ENCODE measurements at regions not wholly inside any gene's neighbourhood (a gene's known extent, or its start where the extent isn't known, plus 50 kb on each side); places are given as distances from the start of the nearest gene placed in this dataset.
"Not testable (repeated sequence)": the region's sequence is repeated elsewhere in the genome, so short reads cannot be mapped to it uniquely, and the experiment has no call there.

DNA sequence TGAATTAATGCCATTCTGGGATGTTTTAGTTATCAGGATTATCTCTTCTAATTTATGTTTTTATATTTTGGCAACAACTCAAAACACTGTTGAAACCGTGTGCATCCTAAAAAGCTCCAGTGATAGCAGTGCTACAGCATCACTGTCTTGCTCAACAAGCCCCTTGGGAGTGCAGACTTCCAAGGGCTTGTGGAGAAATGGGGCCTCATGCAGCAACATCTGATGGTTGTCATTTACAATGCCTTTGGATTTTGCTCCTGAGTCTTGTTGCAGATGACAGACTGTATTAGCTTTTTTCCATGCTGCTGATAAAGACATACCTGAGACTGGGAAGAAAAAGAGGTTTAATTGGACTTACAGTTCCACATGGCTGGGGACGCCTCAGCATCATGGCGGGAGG is 515.4 kb downstream of the NEBL start:
- TF ChIP-seq EZH2 (IDR thresholded peaks at IDR 0.05): no peak
- TF ChIP-seq FOXP2 (optimal IDR thresholded peaks at IDR 0.05; ENCODE audit: control extremely low read depth, extremely low read length, insufficient read depth): no peak
- no peak for TF ChIP-seq POLR2AphosphoS5 (IDR thresholded peaks at IDR 0.05; ENCODE audit: borderline replicate concordance, low read depth, low read length)
- H3K9me3 ChIP-seq (ENCODE audit: low read depth, low read length): no peaks in the 10 kb centered on the region

DNA sequence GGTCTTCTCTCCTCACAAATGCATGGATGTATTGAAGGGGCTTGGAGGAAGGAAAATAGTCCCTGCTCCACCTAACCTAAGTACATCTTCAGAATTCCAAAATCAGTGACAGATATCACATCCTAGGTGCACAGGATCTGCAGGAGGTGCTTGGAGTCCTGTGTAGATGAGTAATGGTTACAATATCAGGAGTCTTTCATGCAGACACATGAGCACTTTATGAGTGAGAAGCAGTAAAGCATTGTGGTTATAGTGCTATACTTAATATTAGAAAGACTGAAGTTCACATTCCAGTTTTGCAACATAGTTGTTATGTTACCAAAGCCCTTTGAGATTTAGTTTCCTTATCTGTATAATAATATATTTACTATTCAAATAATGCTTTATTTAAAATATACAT is 516.7 kb downstream of the NEBL start:
- no peak overlapping the region for H3K27ac ChIP-seq
- H3K9ac ChIP-seq (ENCODE audit: insufficient read length): no peak overlapping the region
- no peak overlapping the region for H3K4me3 ChIP-seq
- H3K9me3 ChIP-seq (ENCODE audit: low read depth, low read length): no peaks in the 10 kb centered on the region
- TF ChIP-seq FOXP2 (optimal IDR thresholded peaks at IDR 0.05; ENCODE audit: control extremely low read depth, extremely low read length, insufficient read depth) (no peak), EZH2 (IDR thresholded peaks at IDR 0.05) (no peak)
- DNase-seq (ENCODE audit: low read depth, low spot score): no peak
- no peaks in the 10 kb centered on the region for H3K36me3 ChIP-seq (ENCODE audit: insufficient read depth, low read length)

More for the DNA sequence above, 515.4 kb downstream of the NEBL start:
- Histone ChIP-seq H3K4me3 (no peak overlapping the region), H3K9ac (ENCODE audit: insufficient read length) (no peak overlapping the region), H3K27ac (no peak overlapping the region), H3K36me3 (ENCODE audit: insufficient read depth, low read length) (no peaks in the 10 kb centered on the region)
- no peak for DNase-seq (ENCODE audit: low read depth, low spot score)

DNA sequence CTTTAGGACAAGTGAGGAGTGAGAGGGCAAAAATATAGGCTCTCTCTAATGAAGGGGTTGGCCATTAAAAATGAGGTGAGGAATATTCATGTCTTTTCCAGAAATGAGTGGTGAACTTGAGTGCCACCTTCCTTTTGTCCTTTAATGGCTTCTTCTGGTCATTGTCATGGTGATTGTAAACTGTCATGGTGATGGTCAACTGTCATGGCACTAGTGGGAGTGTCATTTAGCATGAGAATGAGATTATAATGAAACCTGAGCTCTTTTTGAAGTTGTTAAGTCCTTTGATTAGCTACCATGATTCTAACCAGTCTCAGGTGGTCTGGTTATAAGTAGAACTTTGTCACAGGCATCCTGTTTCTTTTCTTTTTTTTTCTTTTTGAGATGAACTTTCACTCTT is 524.4 kb downstream of the NEBL start:
- TF ChIP-seq EZH2 (IDR thresholded peaks at IDR 0.05): no peak
- TF ChIP-seq FOXP2 (optimal IDR thresholded peaks at IDR 0.05; ENCODE audit: control extremely low read depth, extremely low read length, insufficient read depth): no peak
- no peak for TF ChIP-seq POLR2AphosphoS5 (IDR thresholded peaks at IDR 0.05; ENCODE audit: borderline replicate concordance, low read depth, low read length)
- Histone ChIP-seq H3K4me3 (no peak overlapping the region), H3K36me3 (ENCODE audit: insufficient read depth, low read length) (no peaks in the 10 kb centered on the region), H3K9ac (ENCODE audit: insufficient read length) (no peak overlapping the region), H3K27ac (no peak overlapping the region), H3K9me3 (ENCODE audit: low read depth, low read length) (no peaks in the 10 kb centered on the region)
- DNase-seq (ENCODE audit: low read depth, low spot score): no peak

DNA sequence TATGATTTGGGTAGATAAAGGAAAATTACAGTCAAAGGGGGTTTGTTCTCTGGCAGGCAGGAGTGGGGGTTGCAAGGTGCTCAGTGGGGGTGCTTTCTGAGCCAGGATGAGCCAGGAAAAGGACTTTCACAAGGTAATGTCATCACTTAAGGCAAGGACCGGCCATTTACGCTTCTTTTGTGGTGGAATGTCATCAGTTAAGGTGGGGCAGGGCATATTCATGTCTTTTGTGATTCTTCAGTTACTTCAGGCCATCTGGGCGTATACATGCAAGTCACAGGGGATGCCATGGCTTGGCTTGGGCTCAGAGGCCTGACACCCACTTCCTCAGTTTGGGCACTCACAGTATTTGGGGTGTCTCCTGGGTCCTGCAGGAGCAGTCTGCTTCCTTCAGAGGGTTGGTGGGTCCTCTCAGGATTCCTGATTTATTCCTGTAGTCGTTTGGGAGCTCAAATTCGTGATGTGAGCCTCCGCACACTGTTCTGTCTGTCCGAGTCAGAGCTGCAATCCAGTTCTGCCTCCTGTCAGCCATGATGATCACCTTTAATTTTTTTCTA is 526.1 kb downstream of the NEBL start:
- H3K36me3 ChIP-seq (ENCODE audit: insufficient read depth, low read length); H3K4me3 ChIP-seq; H3K27ac ChIP-seq; H3K9ac ChIP-seq (ENCODE audit: insufficient read length); DNase-seq (ENCODE audit: low read depth, low spot score); H3K9me3 ChIP-seq (ENCODE audit: low read depth, low read length): not testable (repeated sequence)

DNA sequence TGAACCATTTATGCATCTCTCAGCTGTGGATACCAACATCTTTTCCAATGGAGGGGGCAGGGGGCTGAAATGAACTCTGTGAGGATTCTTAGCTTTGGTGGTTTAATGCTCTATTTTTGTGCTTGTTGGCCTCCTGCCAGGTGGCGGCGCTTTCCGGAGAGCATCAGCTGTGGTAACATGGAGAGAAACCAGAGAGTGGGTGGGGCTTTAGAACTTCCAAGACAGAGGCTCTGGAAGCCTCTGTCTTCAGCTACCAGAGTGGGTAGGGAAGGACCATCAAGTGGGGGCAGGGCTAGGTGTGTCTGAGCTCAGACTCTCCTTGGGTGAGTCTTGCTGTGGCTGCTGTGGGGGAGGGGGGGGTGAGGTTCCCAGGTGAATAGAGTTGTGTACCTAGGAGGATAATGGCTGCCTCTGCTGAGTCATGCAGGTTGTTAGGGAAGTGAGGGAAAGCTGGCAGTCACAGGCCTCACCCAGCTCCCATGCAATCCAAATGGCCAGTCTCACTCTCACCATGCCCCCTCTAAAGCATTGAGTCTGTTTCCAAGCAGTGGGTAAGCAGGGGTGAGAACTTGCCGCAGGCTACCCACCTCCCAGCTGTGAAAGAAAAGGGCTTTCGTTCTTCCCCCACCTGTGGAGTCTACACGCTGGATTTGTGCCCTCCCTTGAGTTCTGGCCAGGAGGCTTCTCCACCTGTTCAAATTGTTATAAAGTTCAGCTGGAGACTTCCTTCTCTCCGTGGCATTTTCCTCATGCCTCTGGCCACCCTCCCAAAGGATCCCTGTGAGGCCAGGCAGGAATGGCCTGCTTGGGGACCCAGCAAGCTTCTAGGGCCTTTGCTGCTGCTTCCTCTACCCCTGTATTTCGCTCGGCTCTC is 527.0 kb downstream of the NEBL start:
- no peak overlapping the region for H3K27ac ChIP-seq
- no peak overlapping the region for H3K9ac ChIP-seq (ENCODE audit: insufficient read length)
- no peaks in the 10 kb centered on the region for H3K9me3 ChIP-seq (ENCODE audit: low read depth, low read length)
- H3K36me3 ChIP-seq (ENCODE audit: insufficient read depth, low read length): no peaks in the 10 kb centered on the region
- TF ChIP-seq FOXP2 (optimal IDR thresholded peaks at IDR 0.05; ENCODE audit: control extremely low read depth, extremely low read length, insufficient read depth): no peak
- no peak for TF ChIP-seq EZH2 (IDR thresholded peaks at IDR 0.05)
- TF ChIP-seq POLR2AphosphoS5 (IDR thresholded peaks at IDR 0.05; ENCODE audit: borderline replicate concordance, low read depth, low read length): no peak
- no peak for DNase-seq (ENCODE audit: low read depth, low spot score)
- H3K4me3 ChIP-seq: no peak overlapping the region

DNA sequence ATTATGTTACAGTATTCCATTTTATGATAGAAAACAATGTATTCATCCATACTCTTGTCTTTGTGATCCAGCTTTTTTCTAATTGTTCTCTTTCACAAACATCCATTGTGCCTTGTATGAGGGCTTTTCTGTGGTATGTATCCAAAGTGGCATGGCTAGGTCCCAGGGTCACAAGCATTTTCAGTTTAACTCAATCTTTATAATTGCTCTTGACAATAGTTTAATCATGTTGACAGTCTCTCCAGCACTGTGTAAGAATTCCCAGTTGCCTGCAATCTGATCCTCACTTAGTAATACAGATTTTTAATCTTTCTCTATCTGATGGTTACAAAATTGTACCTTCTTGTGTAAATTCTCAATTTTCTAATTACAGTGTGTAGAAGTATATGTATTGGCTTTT is 533.4 kb downstream of the NEBL start:
- no peak overlapping the region for H3K9ac ChIP-seq (ENCODE audit: insufficient read length)
- H3K9me3 ChIP-seq (ENCODE audit: low read depth, low read length): no peaks in the 10 kb centered on the region
- no peak for DNase-seq (ENCODE audit: low read depth, low spot score)

DNA sequence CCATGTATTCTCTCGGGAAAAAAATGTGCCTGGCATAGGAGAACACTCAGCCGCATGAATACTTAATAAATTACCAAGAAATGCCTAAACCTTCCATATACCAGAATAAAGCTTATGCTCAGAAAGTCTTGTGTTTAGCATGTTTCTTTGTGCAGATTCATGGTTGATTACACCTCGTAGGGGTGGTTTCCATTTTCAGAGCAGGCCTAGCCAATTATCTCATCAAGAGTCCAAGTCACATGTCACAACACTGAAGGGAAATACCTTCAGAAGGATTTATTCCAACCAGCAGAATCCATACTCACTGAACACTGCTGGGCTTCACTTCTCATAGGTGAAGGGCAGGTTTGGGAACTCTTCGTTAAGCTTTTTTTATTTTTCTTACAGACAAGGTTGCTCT is 539.7 kb downstream of the PLXDC2 start:
- DNase-seq (ENCODE audit: low read depth, low spot score): no peak
- Histone ChIP-seq H3K4me3 (no peak overlapping the region), H3K9ac (ENCODE audit: insufficient read length) (no peak overlapping the region), H3K36me3 (ENCODE audit: insufficient read depth, low read length) (no peaks in the 10 kb centered on the region), H3K9me3 (ENCODE audit: low read depth, low read length) (no peaks in the 10 kb centered on the region), H3K27ac (no peak overlapping the region)
- TF ChIP-seq FOXP2 (optimal IDR thresholded peaks at IDR 0.05; ENCODE audit: control extremely low read depth, extremely low read length, insufficient read depth) (no peak), EZH2 (IDR thresholded peaks at IDR 0.05) (no peak), POLR2AphosphoS5 (IDR thresholded peaks at IDR 0.05; ENCODE audit: borderline replicate concordance, low read depth, low read length) (no peak)

More for the DNA sequence above, 533.4 kb downstream of the NEBL start:
- Histone ChIP-seq H3K4me3 (no peak overlapping the region), H3K36me3 (ENCODE audit: insufficient read depth, low read length) (no peaks in the 10 kb centered on the region), H3K27ac (no peak overlapping the region)
- no peak for TF ChIP-seq EZH2 (IDR thresholded peaks at IDR 0.05)
- TF ChIP-seq POLR2AphosphoS5 (IDR thresholded peaks at IDR 0.05; ENCODE audit: borderline replicate concordance, low read depth, low read length): no peak
- no peak for TF ChIP-seq FOXP2 (optimal IDR thresholded peaks at IDR 0.05; ENCODE audit: control extremely low read depth, extremely low read length, insufficient read depth)

DNA sequence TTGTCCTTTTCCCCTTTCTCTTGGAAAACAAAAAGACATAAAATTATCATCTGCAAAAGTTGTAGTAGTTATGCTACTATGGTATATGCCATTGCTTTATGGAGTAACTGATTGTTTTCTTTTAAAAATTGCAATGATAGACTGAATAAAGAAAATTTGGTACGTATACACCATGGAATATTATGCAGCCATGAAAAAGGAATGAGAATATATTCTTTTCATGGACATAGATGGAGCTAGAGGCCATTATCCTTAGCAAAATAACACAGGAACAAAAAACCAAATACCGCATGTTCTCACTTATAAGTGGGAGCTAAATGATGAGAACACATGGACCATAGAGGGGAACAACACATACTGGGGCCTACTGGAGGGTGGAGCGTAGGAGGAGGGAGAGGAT is 538.8 kb downstream of the PLXDC2 start:
- no peak for TF ChIP-seq FOXP2 (optimal IDR thresholded peaks at IDR 0.05; ENCODE audit: control extremely low read depth, extremely low read length, insufficient read depth)
- TF ChIP-seq POLR2AphosphoS5 (IDR thresholded peaks at IDR 0.05; ENCODE audit: borderline replicate concordance, low read depth, low read length): no peak
- no peak for TF ChIP-seq EZH2 (IDR thresholded peaks at IDR 0.05)
- no peak for DNase-seq (ENCODE audit: low read depth, low spot score)
- no peak overlapping the region for H3K9ac ChIP-seq (ENCODE audit: insufficient read length)
- H3K9me3 ChIP-seq (ENCODE audit: low read depth, low read length): no peaks in the 10 kb centered on the region
- H3K36me3 ChIP-seq (ENCODE audit: insufficient read depth, low read length): no peaks in the 10 kb centered on the region
- H3K27ac ChIP-seq: no peak overlapping the region
- H3K4me3 ChIP-seq: no peak overlapping the region

DNA sequence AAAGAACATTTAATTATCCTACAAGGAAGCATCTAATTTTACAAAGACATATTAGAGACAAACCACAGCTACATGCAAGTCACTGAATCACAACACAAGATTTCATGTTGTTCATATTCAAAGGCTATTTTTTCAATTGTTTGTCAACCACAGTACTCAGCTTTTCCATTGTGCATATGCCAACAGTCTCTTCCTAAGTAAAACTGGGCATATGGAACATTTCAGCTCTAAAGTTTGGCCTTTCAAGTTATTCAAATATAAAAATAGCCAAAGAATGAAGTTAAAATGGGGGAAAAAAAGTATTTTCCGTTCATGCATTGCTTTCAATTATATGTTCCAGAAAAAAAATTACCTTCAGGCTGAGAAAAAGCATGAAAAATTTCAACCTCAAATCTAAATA is 537.9 kb downstream of the PLXDC2 start:
- no peak for TF ChIP-seq EZH2 (IDR thresholded peaks at IDR 0.05)
- no peak for TF ChIP-seq FOXP2 (optimal IDR thresholded peaks at IDR 0.05; ENCODE audit: control extremely low read depth, extremely low read length, insufficient read depth)
- no peak for TF ChIP-seq POLR2AphosphoS5 (IDR thresholded peaks at IDR 0.05; ENCODE audit: borderline replicate concordance, low read depth, low read length)
- Histone ChIP-seq H3K9me3 (ENCODE audit: low read depth, low read length) (no peaks in the 10 kb centered on the region), H3K4me3 (no peak overlapping the region), H3K27ac (no peak overlapping the region), H3K9ac (ENCODE audit: insufficient read length) (no peak overlapping the region), H3K36me3 (ENCODE audit: insufficient read depth, low read length) (no peaks in the 10 kb centered on the region)
- DNase-seq (ENCODE audit: low read depth, low spot score): no peak
